ENCODE measurements at regions not wholly inside any gene's neighbourhood (a gene's known extent, or its start where the extent isn't known, plus 50 kb on each side); places are given as distances from the start of the nearest gene placed in this dataset.

DNA sequence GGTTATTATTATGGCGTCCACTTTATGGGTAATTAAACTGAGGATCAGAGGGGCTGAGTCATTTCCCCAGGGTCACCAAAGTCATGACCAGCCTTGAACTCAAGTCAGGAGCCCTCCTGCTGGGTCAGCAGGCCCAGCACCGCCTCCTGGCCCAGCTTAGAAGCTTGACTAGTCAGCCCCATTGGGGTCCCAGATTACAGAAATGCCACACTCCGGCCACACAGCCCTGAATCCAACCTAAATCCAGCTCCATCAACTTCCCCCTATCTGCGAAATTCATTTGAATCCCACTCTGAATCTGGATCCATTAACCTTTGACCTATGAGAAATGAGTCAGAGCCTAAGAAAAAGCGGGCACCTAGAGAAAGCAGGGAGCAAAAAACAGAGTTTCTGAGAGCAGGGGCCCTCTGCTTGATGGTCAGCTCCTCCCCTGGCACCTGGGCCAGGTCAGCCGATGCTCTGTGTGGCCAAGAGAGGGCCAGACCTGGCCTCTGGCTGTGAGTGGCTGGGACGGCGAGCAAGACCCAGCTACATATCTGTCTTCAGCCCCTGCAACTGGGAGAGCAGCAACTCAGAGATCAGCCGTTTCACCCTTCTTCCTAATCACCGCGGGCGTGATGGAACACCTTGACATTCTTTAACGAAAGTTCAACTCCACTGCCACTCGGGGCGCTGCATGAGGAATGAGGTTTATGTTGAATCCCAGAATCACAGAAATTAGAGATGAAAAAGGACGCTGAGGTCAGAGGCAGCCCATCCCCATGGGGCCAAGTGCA lies 196.1 kb downstream of the TRIM29 start:
- Mint-ChIP-seq H3K36me3 (ENCODE audit: low read depth, unreplicated experiment) (no peaks in the 10 kb centered on the region), H3K4me1 (ENCODE audit: low read depth, unreplicated experiment) (peaks cover 9% of the 10 kb centered on the region), H3K27ac (ENCODE audit: unreplicated experiment) (no peak overlapping the region), H3K4me3 (ENCODE audit: unreplicated experiment) (no peak overlapping the region), H3K27me3 (ENCODE audit: low read depth, unreplicated experiment) (peaks cover 56% of the 10 kb centered on the region), H3K9me3 (ENCODE audit: unreplicated experiment) (no peaks in the 10 kb centered on the region)
- Histone ChIP-seq H3K4me1 (ENCODE audit: insufficient read depth, low read length) (no peaks in the 10 kb centered on the region), H3K4me2 (ENCODE audit: low read length) (no peak overlapping the region), H3K9ac (ENCODE audit: low read length) (no peak overlapping the region), H3K36me3 (ENCODE audit: insufficient read depth, low read length) (no peaks in the 10 kb centered on the region), H3K9me3 (ENCODE audit: insufficient read depth, low read depth, low read length) (no peaks in the 10 kb centered on the region), H2AFZ (ENCODE audit: low read depth, low read length) (no peak overlapping the region), H3K27ac (ENCODE audit: low read depth, low read length) (no peak overlapping the region), H3K79me2 (ENCODE audit: insufficient read depth, low read length) (no peaks in the 10 kb centered on the region), H4K20me1 (ENCODE audit: insufficient read depth, low read length) (no peaks in the 10 kb centered on the region), H3K27me3 (ENCODE audit: insufficient read depth, low read length) (peaks cover 17% of the 10 kb centered on the region), H3K4me3 (ENCODE audit: insufficient read depth, low read depth, low read length) (no peak overlapping the region)
- TF ChIP-seq, protein P1, sequence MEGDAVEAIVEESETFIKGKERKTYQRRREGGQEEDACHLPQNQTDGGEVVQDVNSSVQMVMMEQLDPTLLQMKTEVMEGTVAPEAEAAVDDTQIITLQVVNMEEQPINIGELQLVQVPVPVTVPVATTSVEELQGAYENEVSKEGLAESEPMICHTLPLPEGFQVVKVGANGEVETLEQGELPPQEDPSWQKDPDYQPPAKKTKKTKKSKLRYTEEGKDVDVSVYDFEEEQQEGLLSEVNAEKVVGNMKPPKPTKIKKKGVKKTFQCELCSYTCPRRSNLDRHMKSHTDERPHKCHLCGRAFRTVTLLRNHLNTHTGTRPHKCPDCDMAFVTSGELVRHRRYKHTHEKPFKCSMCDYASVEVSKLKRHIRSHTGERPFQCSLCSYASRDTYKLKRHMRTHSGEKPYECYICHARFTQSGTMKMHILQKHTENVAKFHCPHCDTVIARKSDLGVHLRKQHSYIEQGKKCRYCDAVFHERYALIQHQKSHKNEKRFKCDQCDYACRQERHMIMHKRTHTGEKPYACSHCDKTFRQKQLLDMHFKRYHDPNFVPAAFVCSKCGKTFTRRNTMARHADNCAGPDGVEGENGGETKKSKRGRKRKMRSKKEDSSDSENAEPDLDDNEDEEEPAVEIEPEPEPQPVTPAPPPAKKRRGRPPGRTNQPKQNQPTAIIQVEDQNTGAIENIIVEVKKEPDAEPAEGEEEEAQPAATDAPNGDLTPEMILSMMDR (IDR thresholded peaks at IDR 0.05; ENCODE audit: insufficient read depth, low read depth, low read length) = no peak
- no peak for TF ChIP-seq EZH2 (IDR thresholded peaks at IDR 0.05; ENCODE audit: insufficient read depth, low read length)
- no peak for DNase-seq (ENCODE audit: low read depth)
- no peak for FAIRE-seq

DNA sequence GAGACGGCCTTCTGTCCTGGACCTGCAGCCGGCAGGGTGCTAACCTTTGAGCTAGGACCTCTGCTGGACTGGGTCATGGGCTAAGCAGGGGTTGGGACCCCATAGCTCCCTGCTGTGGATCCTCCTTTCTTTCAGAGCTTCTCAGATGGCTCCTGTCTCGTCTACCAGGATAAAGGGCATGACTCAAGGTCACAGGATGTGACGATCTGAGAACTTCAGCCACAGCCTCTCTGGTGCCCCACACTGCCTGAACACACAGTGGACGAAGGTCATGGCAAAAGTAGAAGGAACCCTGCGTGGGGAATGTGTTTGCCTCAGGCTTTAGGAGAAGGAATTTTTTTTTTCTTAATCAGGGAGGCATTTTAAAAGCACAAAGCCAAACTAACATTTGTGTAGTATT lies 196.7 kb downstream of the TRIM29 start:
- Mint-ChIP-seq H3K4me1 (ENCODE audit: low read depth, unreplicated experiment) (peaks cover 9% of the 10 kb centered on the region), H3K4me3 (ENCODE audit: unreplicated experiment) (no peak overlapping the region), H3K36me3 (ENCODE audit: low read depth, unreplicated experiment) (no peaks in the 10 kb centered on the region), H3K27ac (ENCODE audit: unreplicated experiment) (no peak overlapping the region), H3K9me3 (ENCODE audit: unreplicated experiment) (peaks cover 2% of the 10 kb centered on the region), H3K27me3 (ENCODE audit: low read depth, unreplicated experiment) (peaks cover 56% of the 10 kb centered on the region)
- TF ChIP-seq, protein P1 (IDR thresholded peaks at IDR 0.05; ENCODE audit: insufficient read depth, low read depth, low read length) = no peak
- no peak for TF ChIP-seq EZH2 (IDR thresholded peaks at IDR 0.05; ENCODE audit: insufficient read depth, low read length)
- Histone ChIP-seq H4K20me1 (ENCODE audit: insufficient read depth, low read length) (no peaks in the 10 kb centered on the region), H3K9me3 (ENCODE audit: insufficient read depth, low read depth, low read length) (no peaks in the 10 kb centered on the region), H3K79me2 (ENCODE audit: insufficient read depth, low read length) (no peaks in the 10 kb centered on the region), H3K4me2 (ENCODE audit: low read length) (no peak overlapping the region), H3K36me3 (ENCODE audit: insufficient read depth, low read length) (no peaks in the 10 kb centered on the region), H2AFZ (ENCODE audit: low read depth, low read length) (no peak overlapping the region), H3K4me1 (ENCODE audit: insufficient read depth, low read length) (no peaks in the 10 kb centered on the region), H3K9ac (ENCODE audit: low read length) (no peak overlapping the region), H3K4me3 (ENCODE audit: insufficient read depth, low read depth, low read length) (no peak overlapping the region), H3K27me3 (ENCODE audit: insufficient read depth, low read length) (peaks cover 14% of the 10 kb centered on the region), H3K27ac (ENCODE audit: low read depth, low read length) (no peak overlapping the region)
- no peak for FAIRE-seq
- no peak for DNase-seq (ENCODE audit: low read depth)

DNA sequence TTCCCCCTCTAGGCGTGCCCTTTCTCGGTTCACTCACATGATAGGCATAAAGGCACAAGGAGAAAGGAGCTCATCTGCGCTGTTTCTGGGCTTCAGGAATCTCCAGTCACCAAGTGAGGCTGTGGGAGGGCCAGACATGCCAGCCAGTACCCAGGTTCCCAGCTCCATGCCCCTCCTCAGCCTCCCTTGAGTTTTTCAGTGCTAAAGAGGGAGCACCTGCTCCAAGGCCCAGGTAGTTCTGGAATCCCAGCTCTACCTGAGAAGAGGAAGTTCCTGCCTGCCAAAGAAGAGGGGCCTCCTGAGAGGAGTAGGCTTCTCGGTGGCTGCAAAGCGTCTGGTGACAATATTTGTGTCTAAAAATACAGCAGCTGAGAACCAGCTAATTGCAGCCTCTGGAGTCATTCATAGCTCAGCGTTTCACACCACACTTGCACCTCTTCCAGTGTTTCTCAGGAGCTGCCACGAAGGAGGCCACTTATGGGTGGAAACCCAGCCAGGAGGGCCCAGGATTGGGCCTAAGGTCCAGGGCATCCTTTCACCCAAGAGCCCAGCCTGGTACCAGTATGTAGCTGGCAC lies 197.4 kb downstream of the TRIM29 start:
- Mint-ChIP-seq H3K27ac (ENCODE audit: unreplicated experiment) (no peak overlapping the region), H3K4me1 (ENCODE audit: low read depth, unreplicated experiment) (peaks cover 9% of the 10 kb centered on the region), H3K9me3 (ENCODE audit: unreplicated experiment) (peaks cover 2% of the 10 kb centered on the region), H3K4me3 (ENCODE audit: unreplicated experiment) (no peak overlapping the region), H3K27me3 (ENCODE audit: low read depth, unreplicated experiment) (peaks cover 53% of the 10 kb centered on the region), H3K36me3 (ENCODE audit: low read depth, unreplicated experiment) (no peaks in the 10 kb centered on the region)
- Histone ChIP-seq H3K9me3 (ENCODE audit: insufficient read depth, low read depth, low read length) (no peaks in the 10 kb centered on the region), H3K27me3 (ENCODE audit: insufficient read depth, low read length) (peaks cover 12% of the 10 kb centered on the region), H3K4me1 (ENCODE audit: insufficient read depth, low read length) (no peaks in the 10 kb centered on the region), H3K36me3 (ENCODE audit: insufficient read depth, low read length) (no peaks in the 10 kb centered on the region), H3K27ac (ENCODE audit: low read depth, low read length) (no peak overlapping the region), H4K20me1 (ENCODE audit: insufficient read depth, low read length) (no peaks in the 10 kb centered on the region), H3K79me2 (ENCODE audit: insufficient read depth, low read length) (no peaks in the 10 kb centered on the region), H2AFZ (ENCODE audit: low read depth, low read length) (no peak overlapping the region), H3K4me2 (ENCODE audit: low read length) (no peak overlapping the region), H3K4me3 (ENCODE audit: insufficient read depth, low read depth, low read length) (no peak overlapping the region), H3K9ac (ENCODE audit: low read length) (no peak overlapping the region)
- TF ChIP-seq, protein P1 (IDR thresholded peaks at IDR 0.05; ENCODE audit: insufficient read depth, low read depth, low read length) = no peak
- TF ChIP-seq EZH2 (IDR thresholded peaks at IDR 0.05; ENCODE audit: insufficient read depth, low read length) = no peak
- DNase-seq (ENCODE audit: low read depth) = no peak
- FAIRE-seq = no peak

All from astrocyte (in vitro differentiated cells and primary cell).